T follicular helper cell (primary cell): ENCODE measurements at regions not wholly inside any gene's neighbourhood (a gene's known extent, or its start where the extent isn't known, plus 50 kb on each side); places are given as distances from the start of the nearest gene placed in this dataset.
"Not testable (repeated sequence)": the region's sequence is repeated elsewhere in the genome, so short reads cannot be mapped to it uniquely, and the experiment has no call there.

Experiments used
- DNase-seq: peaks from one replicate; pipeline ENCODE4 v3.0.0-alpha.2; 2020; ENCODE audit warnings: low read depth

DNA sequence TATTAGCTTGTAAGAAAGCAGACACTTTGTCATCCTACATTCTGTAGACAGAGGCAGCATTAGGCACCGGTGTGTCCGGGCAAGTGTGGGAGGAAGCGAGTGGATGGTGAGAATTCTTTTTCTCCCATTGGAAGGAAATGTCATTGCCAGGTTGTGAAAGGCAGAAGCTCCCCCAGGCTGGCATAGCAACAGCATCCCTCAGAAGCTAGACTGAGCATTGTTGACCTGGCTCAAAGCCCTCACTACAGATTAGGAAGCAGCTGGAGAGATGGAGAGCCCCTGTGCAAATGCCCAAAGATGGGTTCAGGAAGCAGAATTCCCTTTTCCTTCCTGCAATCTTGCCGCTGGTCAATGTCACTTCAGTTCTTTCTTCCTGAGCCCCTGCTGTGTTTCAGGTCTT is 1299.3 kb downstream of the TBC1D22A start:
- DNase-seq: no peak

GRCh38 chr22:48060266-48060665 is 1297.8 kb downstream of the TBC1D22A start:
- no peak for DNase-seq

GRCh38 chr22:48059521-48059920 is 1297.1 kb downstream of the TBC1D22A start:
- not testable (repeated sequence) for DNase-seq

DNA sequence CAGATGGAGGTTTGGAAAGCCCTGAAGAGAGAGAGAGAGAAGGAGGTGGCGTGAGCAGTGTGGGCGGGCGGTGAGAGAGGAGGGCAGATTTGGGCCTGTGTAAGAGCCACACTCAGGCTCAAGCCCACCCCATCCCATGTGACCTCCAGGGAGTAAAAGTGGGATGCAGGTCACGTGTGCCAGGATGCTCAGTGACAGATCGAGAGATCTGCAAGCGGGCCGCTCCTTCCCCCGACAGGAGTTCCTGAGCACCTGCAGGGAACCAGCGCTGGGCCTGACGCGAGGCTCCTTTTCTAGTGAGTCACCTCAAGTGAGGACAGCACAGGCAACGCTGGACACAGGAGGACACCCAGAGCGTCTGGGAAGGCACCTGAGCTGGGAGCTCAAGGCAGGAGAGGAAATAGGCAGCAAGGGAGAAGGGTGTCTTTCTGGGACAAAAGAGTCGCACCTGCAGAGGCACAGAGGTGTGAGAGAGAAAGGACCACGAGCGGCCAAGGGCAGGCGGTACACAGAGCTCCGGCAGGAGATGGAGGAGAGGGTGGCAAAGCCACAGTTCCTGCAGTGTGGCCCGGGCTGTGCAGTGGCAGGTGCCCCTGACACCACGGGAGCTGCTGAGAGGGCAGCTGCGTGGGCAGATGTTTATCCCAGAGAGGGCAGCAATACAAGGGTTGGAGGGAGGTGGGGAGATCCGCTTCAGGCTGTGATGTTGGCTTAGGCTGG is 1294.8 kb downstream of the TBC1D22A start:
- no peak for DNase-seq

DNA sequence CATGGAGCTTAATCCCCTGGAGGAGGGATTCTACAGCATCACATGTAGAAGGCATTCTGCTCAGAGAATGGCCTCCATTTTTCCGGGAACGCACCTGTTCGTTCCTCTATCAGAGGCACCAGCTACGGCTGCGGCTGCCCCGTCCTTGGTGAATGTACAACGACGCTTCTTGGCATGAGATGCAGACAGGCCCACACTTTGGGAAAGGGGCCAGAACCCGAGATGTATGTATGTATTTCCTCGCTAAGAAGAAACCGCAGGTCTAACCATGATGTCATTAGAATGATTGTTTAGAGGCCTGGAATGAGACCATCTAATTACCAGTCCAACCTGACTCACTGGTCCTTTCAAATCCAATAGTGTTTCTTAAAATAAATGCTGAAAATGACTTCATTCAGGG is 1293.4 kb downstream of the TBC1D22A start:
- no peak for DNase-seq

GRCh38 chr22:48055185-48055584 is 1292.7 kb downstream of the TBC1D22A start:
- DNase-seq: no peak

DNA sequence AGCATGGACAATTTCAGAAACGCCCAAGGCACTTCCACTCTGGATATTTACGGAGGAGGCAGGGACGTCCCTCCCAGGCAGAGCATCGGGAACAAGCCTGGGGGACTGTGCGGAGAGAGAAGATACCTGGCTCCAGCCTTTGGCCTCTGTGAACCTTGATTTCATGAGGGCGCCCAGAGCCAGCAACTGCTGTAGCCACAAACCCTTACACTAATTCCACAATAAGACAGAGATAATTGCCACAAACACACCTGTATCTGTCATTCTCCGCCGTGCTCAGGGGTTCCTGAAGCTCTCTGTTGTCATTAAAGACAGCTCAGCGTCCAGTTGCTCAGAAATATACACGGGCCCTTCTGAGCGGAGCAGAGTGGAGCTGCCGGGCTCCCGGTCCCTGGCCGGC is 1292.1 kb downstream of the TBC1D22A start:
- DNase-seq: no peak

DNA sequence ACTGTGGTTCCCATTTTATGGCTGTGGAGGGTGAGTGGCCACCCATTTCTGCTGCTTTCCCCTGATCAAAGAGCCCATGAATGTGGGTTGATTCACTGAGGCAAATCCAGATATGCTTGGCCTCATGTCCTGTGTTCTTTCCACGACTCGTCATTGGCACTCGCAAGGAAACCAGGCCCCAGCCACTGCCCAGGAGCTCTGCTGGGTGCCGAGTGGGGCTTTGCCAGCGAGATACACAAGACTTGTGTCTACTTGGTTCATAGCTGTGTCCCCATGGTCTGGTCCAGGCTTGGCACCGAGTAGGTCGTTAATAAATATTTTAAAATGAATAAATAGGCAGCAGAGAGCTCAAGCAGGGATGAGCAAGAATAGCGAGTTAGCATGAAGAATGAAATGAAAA is 1291.5 kb downstream of the TBC1D22A start:
- DNase-seq: no peak

GRCh38 chr22:48053486-48053885 is 1291.0 kb downstream of the TBC1D22A start:
- DNase-seq: no peak

DNA sequence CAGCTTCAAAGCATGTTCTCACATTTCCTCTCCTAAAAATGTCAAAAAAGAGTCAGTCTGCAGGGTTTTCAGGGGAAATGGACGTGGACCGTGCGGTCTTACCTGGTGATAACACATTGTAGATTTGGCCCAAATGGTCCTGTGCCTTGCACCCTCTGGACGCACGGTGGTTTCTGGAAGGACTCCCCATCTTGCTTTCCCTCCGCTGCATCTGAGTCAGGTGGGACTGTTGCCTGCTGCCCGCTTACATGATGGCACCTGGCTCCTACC is 1290.1 kb downstream of the TBC1D22A start:
- no peak for DNase-seq

DNA sequence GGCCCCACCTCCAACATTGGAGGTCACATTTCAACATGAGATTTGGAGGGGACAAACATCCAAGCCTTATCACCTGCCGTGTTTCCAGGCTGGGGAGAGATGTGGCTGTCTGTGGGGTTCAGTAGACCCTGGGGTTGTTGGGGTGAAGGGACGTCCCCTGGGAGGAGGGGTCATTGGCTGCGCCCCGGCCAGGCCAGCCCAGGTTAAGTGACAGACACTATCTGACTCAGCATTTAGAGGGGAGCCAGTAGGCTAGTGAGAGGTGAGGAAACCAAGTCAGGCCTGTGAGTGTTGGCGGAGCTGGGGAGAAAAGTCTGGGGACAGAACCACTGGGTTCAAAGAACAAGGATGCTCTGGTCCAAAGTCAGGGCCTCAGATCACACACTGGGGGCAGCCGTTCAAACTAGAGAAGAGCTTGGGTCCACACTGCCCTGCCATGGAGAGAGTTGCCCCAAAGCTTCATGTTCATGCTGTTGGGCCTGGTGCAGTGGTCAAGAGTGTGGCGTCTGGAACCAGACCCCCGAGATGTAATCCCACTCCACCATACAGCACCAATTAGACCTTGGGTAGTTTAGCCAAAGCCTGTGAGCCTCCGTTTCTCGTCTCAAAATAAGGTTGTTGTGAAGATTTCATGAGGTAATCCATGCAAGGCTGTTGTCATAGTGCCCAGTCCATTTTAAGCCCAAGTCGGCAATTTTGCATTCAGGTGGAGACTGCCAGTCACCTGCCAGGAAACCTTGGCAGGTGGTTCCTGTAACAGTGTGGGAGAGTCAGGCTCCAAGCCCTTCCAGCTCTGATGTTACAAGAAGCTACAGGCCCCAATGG is 1289.6 kb downstream of the TBC1D22A start:
- no peak for DNase-seq

GRCh38 chr22:48050836-48051235 is 1288.4 kb downstream of the TBC1D22A start:
- no peak for DNase-seq

DNA sequence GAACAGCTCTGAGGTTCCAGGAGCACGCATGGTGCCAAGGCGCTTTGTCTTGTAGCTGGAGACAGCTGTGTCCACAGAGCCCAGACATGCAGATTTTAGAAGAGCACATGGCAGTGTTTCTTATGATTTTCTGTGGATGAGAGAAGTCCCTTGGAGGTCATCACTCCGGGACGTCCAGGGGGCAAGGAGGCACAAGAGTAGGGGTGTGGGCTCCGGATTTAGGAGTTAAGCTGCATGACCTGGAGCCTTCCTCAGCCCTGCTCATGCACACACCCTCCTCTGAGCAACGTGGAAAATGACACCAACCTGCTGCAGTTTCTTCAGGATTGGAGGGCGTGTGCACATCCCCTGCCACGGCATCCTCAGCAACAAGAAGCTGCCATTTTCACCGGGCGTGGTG is 1286.7 kb downstream of the TBC1D22A start:
- no peak for DNase-seq

DNA sequence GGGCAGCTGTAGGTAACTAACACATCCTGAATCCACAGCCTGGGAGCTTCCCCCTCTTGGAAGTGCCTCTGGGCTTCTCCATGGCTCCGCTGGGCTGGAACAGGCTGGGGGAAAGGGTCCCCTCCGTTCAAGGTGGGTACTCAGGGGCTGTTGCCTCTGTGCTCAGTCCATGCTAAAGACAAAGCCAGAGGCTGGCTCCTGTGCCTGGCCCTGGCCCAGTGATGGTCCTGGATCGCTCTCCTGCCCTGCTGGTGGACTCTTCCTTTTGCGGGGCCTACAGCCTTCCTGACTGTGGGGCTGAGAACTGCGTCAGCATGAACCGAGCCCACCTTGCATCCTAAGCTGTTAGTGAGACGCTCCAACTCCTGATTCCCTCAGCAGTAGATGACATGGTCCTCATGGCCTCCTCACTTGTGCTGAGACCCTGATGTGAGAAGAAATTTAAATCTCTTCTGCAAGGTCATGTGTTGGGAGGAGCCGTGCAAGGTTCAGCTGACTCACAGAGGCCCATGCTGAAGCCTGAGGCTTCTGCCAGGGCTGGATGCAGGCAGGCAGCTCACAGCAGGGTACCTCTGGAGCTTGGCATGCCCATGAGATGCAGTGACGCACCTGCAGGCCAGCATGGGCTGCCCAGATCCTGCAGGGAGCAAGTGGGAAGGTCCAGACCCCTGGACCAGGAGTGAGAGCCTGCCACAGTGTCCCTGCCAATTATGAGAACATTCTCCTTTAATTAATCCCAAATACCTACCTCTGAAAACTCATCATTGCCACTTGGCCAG is 1285.5 kb downstream of the TBC1D22A start:
- no peak for DNase-seq

DNA sequence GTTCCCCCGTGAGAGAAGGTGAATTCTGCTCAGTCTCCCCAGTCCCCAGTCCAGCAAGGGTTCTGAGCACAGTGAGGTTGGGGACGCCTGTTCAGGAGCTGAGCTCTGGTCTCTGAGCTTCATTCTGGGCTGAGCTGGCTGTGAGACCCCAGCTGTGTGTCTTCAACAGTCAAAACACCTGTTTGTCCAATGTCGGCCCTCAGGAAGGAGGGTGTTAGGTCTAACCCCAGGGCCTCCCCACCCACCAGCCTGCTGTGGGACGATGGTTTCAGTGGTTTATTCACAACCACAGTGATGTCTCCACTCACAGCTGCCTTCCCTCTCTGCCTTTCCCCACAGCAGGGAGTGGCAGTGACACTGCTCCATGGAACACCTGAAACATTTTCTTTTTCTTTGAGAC is 1282.9 kb downstream of the TBC1D22A start:
- DNase-seq: no peak

GRCh38 chr22:48044487-48045060 is 1282.1 kb downstream of the TBC1D22A start:
- DNase-seq: no peak

DNA sequence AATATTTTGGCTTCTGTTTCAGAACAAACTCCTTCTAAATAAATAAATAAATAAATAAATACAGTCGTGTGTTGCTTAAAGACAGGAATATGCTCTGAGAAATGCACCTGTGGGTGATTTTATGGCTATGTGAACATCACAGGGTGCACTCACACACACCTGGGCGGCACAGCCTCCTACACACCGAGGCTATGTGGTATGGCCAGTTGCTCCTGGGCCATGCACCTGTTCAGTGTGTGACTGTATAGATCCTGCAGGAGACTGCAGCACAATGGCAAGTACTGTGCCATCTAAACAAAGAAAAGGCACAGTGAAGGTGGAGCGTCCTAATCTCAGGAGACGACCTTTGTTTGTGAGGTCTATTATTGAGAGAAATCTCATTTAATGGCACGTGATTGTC is 1281.1 kb downstream of the TBC1D22A start:
- DNase-seq: no peak

GRCh38 chr22:48042621-48043395 is 1280.4 kb downstream of the TBC1D22A start:
- DNase-seq: no peak

GRCh38 chr22:48039326-48039725 is 1276.9 kb downstream of the TBC1D22A start:
- DNase-seq: no peak

DNA sequence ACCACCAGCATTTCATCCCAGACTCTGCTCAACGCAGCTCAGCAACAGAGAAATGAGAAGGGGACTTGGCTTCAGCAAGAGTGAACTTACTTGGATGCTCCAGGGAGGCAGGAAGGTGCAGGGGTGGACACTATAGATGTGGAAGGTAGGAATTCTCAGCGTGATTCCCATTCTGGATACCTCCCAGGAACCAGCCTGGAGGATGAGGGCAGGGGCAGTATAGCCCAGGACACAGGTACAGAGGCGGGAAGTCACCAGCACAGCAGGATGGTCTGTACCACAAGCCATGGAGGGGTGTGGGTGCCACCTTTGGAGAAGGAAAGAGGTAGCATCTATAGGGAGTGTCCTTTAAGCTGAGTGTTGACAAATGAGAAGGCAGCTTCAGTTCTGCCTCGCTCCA is 1275.2 kb downstream of the TBC1D22A start:
- DNase-seq: no peak

- no peak for DNase-seq
Measured at GRCh38 chr22:48035897-48036296, 1273.4 kb downstream of the TBC1D22A start.

- no peak for DNase-seq
Measured at GRCh38 chr22:48031589-48031988, 1269.1 kb downstream of the TBC1D22A start.
